Stomach (tissue), 8 donors: ENCODE measurements at regions not wholly inside any gene's neighbourhood (a gene's known extent, or its start where the extent isn't known, plus 50 kb on each side); places are given as distances from the start of the nearest gene placed in this dataset.

Experiments
- DNase-seq, 2 donors: peaks; one replicate each; pipeline versions ENCODE4 v3.0.0 to v3.0.0-alpha.2; 2013 to 2019
- H3K27ac ChIP-seq, 5 donors: fragments of 200-600 bp in 4 of 5; sonication (generic) in 4 of 5; one replicate each; pipeline ENCODE4 v1.5.1; 2013 to 2019; ENCODE audit warnings: mild to moderate bottlenecking in 1 of 5, moderate library complexity in 1 of 5
- H3K27me3 ChIP-seq, 3 donors: fragments of 200-600 bp; sonication (generic); one replicate each; pipeline ENCODE4 v1.5.1; 2017 to 2019; ENCODE audit warnings: mixed run types in 1 of 3
- H3K36me3 ChIP-seq, 4 donors: fragments of 200-600 bp; sonication (generic); 1 replicate in 3 of 4; 2 replicates in 1 of 4; pipeline ENCODE4 v1.5.1; 2016 to 2019
- H3K4me1 ChIP-seq, 4 donors: fragments of 200-600 bp; sonication (generic); one replicate each; pipeline ENCODE4 v1.5.1; 2016 to 2019
- H3K4me3 ChIP-seq, 4 donors: fragments of 200-600 bp; sonication (generic) in 3 of 4; one replicate each; pipeline ENCODE4 v1.5.1; 2016 to 2019; ENCODE audit warnings: mild to moderate bottlenecking in 1 of 4
- H3K9me3 ChIP-seq, 4 donors: fragments of 200-600 bp; sonication (generic); one replicate each; pipeline ENCODE4 v1.5.1; 2016 to 2019
- EP300 ChIP-seq: sonication (generic); formaldehyde crosslinking; IDR thresholded peaks from one replicate; pipeline ENCODE4 v1.6.1; 2017; ENCODE audit warnings: antibody characterized with exemption
- POLR2A ChIP-seq, 4 donors: fragments of 450-650 bp; IDR thresholded peaks; one replicate each; pipeline ENCODE4 v1.6.1; 2016; ENCODE audit warnings: antibody characterized with exemption in 4 of 4, control low read depth in 2 of 4, mild to moderate bottlenecking in 1 of 4, moderate library complexity in 1 of 4
- POLR2AphosphoS5 ChIP-seq, 3 donors: sonication (generic); formaldehyde crosslinking; IDR thresholded peaks; one replicate each; pipeline ENCODE4 v1.6.1; 2016; ENCODE audit warnings: antibody characterized with exemption in 3 of 3
- WGBS, 5 donors: extraction: QIAGEN DNeasy Blood & Tissue Kit in 3 of 5; methylation state at CpG; one replicate each; pipeline versions ENCODE4 v1.1.5 to v1.1.7; 2013 to 2018; 5-methylcytosine and 5-hydroxymethylcytosine counted together
- intact Hi-C: fragments of 100-400 bp; cut with DNase I; formaldehyde crosslinking; loops from one replicate; pipeline ENCODE4 v1.15.1; 2023; ENCODE audit warnings: low total_unique reads
- TF ChIP-seq, protein P1 (sequence below), 7 experiments: fragments of 450-650 bp in 4 of 7; fragments of 200-600 bp in 3 of 7; sonication (generic) in 3 of 7; IDR thresholded peaks; one replicate each; pipeline ENCODE4 v1.5.1; 2016 to 2019; ENCODE audit warnings: antibody characterized with exemption in 7 of 7, control low read depth in 2 of 7, mild to moderate bottlenecking in 1 of 7
- donor health status: healthy with polysubstance abuse.
- donor health status: Bipolar disorder and iron deficiency.
- donor health status: healthy.

DNA sequence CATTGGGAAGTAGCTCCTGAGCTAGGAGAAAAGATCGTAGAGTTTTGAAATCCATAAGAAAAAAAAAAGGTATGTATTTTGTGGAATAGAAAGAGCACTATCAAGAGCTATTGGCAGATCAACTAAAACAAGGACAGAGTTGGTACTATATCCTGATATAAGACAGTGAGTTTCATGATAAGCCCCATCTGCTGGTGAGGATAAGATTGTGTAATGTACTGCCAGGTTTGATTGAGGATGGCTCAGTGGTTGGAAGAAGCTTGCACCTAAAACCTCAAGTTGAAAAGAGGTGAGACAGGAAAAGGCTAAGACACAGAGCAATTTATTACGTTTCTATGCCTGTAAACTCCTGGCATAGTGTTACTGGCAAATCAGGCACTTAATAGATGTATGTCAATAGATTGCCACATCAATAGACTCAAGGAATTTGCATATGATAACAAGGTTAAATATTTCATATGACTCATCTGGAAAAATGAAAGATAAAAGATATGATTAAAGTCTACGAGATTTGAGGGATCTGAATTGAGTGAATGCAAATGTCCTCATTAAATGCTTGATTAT lies 525.6 kb downstream of the FLRT2 start:
- Histone ChIP-seq H3K27me3 (no peaks in the 10 kb centered on the region), H3K27ac (no peak overlapping the region), H3K4me3 (no peak overlapping the region), H3K9me3 (no peaks in the 10 kb centered on the region), H3K36me3 (no peaks in the 10 kb centered on the region), H3K4me1 (peaks cover 0 to 3% (median 0%) of the 10 kb centered on the region in 4 donors)
- WGBS, 5 donors, result 28 to 57% (median 44%) methylated on average over 3 of the region's 3 CpGs
- intact Hi-C loops, result no loop called here
- TF ChIP-seq EP300, result no peak
- TF ChIP-seq POLR2A (IDR thresholded peaks at IDR 0.05), result no peak
- TF ChIP-seq, protein P1, sequence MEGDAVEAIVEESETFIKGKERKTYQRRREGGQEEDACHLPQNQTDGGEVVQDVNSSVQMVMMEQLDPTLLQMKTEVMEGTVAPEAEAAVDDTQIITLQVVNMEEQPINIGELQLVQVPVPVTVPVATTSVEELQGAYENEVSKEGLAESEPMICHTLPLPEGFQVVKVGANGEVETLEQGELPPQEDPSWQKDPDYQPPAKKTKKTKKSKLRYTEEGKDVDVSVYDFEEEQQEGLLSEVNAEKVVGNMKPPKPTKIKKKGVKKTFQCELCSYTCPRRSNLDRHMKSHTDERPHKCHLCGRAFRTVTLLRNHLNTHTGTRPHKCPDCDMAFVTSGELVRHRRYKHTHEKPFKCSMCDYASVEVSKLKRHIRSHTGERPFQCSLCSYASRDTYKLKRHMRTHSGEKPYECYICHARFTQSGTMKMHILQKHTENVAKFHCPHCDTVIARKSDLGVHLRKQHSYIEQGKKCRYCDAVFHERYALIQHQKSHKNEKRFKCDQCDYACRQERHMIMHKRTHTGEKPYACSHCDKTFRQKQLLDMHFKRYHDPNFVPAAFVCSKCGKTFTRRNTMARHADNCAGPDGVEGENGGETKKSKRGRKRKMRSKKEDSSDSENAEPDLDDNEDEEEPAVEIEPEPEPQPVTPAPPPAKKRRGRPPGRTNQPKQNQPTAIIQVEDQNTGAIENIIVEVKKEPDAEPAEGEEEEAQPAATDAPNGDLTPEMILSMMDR (IDR thresholded peaks at IDR 0.05), result no peak
- no peak for TF ChIP-seq POLR2AphosphoS5 (IDR thresholded peaks at IDR 0.05)
- no peak for DNase-seq

DNA sequence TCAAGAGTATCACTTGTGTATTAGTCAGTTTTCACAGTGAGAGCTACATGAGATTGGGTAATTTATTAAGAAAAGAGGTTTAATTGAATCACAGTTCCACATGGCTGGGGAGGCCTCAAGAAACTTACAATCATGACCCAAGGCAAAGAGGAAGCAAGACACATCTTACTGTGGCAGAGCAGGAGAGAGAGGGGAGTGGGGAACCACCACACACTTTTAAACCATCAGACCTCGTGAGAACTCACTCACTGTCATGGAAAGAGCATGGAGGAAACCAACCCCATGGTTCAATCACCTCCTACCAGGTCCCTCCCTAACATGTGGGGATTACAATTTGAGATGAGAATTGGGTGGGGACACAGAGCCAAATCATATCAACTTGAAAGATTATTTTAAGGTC lies 522.9 kb downstream of the FLRT2 start:
- intact Hi-C loops, result no loop called here
- H3K9me3 ChIP-seq, result no peaks in the 10 kb centered on the region
- peaks cover 0 to 3% (median 0%) of the 10 kb centered on the region in 4 donors for H3K4me1 ChIP-seq
- H3K4me3 ChIP-seq, result no peak overlapping the region
- TF ChIP-seq, protein P1 (IDR thresholded peaks at IDR 0.05), result no peak
- TF ChIP-seq POLR2A (IDR thresholded peaks at IDR 0.05), result no peak
- TF ChIP-seq EP300, result no peak
- no peak for TF ChIP-seq POLR2AphosphoS5 (IDR thresholded peaks at IDR 0.05)
- H3K36me3 ChIP-seq, result no peaks in the 10 kb centered on the region
- WGBS, 5 donors, result 63 to 91% (median 82%) methylated on average over 1 of the region's 1 CpG
- no peak overlapping the region for H3K27ac ChIP-seq
- DNase-seq, result no peak
- no peaks in the 10 kb centered on the region for H3K27me3 ChIP-seq

DNA sequence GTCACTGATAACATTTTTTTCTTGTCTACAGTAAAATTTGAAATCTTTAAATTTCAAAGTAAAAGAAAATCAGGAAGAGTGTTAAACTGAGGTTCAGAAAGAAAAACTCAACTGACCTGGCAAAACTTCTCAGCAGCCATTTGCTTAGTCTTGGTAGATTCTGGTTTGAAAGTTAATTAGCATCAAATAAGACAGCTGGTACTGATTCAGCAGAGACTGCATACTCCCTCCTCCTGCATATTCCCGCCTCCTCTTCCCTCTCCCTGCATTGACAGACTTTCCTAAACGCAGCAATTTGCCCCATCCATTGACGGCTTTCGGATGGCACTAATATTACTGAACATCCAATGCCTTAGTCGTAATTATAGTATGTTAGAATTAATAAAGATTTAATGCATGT lies 520.8 kb downstream of the FLRT2 start:
- H3K9me3 ChIP-seq, result no peaks in the 10 kb centered on the region
- no peak for DNase-seq
- H3K27ac ChIP-seq, result no peak overlapping the region
- H3K36me3 ChIP-seq, result no peaks in the 10 kb centered on the region
- H3K4me1 ChIP-seq, result no peaks in the 10 kb centered on the region
- 82 to 91% (median 89%) methylated on average over 5 of the region's 5 CpGs for WGBS, 5 donors
- no peak overlapping the region for H3K4me3 ChIP-seq
- TF ChIP-seq, protein P1 (IDR thresholded peaks at IDR 0.05), result no peak
- no peak for TF ChIP-seq EP300
- TF ChIP-seq POLR2AphosphoS5 (IDR thresholded peaks at IDR 0.05), result no peak
- TF ChIP-seq POLR2A (IDR thresholded peaks at IDR 0.05), result no peak
- H3K27me3 ChIP-seq, result no peaks in the 10 kb centered on the region
- intact Hi-C loops, result no loop called here

DNA sequence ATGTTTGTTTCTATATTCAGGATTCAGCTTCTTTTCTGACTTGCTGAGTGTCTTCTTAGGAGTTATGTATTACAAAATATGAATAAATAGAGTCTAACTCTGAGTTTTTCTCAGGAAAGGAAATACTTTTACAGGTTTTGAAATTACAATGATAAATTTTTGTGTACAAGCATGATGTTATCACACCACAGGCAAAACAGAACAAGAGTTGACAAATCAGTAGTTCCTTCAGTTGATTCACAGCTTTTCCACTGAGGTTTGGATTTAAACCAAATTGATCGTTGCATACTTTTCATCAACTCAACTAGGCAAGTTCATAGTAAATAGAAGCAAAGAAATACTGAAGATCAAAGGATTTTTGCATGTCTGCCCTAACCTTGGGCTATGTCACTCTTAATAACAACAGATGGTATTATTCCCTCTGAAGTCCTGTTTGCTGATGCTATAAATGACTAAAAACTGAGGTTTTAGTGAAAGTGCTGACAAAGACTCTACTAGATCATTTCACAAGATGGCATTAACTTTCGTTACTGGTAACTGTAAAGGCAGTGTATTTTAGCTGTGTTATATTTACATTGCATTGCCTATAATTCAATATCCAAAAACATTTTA lies 520.2 kb downstream of the FLRT2 start:
- Histone ChIP-seq H3K4me3 (no peak overlapping the region), H3K4me1 (no peaks in the 10 kb centered on the region), H3K9me3 (no peaks in the 10 kb centered on the region), H3K36me3 (no peaks in the 10 kb centered on the region), H3K27ac (no peak overlapping the region), H3K27me3 (no peaks in the 10 kb centered on the region)
- intact Hi-C loops, result no loop called here
- WGBS, 5 donors, result 52 to 62% (median 56%) methylated on average over 2 of the region's 2 CpGs
- no peak for DNase-seq
- TF ChIP-seq POLR2A (IDR thresholded peaks at IDR 0.05) (no peak), POLR2AphosphoS5 (IDR thresholded peaks at IDR 0.05) (no peak), EP300 (no peak)
- TF ChIP-seq, protein P1 (IDR thresholded peaks at IDR 0.05), result no peak
